GM18505 (cell line): ENCODE measurements at regions not wholly inside any gene's neighbourhood (a gene's known extent, or its start where the extent isn't known, plus 50 kb on each side); places are given as distances from the start of the nearest gene placed in this dataset.
A peak's percentile ranks its signal among the peaks of the same experiment; 100 is the strongest.
"Not testable (repeated sequence)": the region's sequence is repeated elsewhere in the genome, so short reads cannot be mapped to it uniquely, and the experiment has no call there.

Experiments
- ATAC-seq: cut with Tn5 transposase; IDR thresholded peaks from one replicate; pipeline ENCODE4 v1.9.1; 2021; ENCODE audit not compliant: unreplicated experiment
- POLR2A ChIP-seq: IDR thresholded peaks from 4 replicates; pipeline ENCODE4 v1.6.1; 2011; ENCODE audit warnings: borderline replicate concordance; ENCODE audit not compliant: insufficient read depth, insufficient read length; ENCODE audit errors: extremely low read depth

DNA sequence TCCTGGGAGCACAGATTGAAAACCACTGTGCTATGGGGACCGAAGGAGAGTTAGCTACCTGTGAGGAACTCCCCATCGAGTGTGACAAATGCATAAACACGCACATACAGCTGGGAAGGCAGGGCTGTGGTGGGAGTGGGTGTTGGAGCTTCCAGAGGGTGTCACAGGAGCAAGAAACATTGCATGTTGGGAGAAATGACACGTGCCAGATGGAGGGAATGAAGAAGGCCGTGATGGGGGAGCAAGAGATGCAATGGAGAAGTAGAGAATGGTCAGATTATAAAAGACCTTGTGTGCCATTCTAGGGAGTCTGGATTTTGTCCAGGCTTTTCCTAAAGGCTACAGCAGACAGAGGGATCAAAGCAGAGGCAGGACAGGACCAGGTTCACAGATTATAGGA lies 91.1 kb upstream of the NDUFV2 start:
- ATAC-seq = no peak
- no peak for TF ChIP-seq POLR2A

DNA sequence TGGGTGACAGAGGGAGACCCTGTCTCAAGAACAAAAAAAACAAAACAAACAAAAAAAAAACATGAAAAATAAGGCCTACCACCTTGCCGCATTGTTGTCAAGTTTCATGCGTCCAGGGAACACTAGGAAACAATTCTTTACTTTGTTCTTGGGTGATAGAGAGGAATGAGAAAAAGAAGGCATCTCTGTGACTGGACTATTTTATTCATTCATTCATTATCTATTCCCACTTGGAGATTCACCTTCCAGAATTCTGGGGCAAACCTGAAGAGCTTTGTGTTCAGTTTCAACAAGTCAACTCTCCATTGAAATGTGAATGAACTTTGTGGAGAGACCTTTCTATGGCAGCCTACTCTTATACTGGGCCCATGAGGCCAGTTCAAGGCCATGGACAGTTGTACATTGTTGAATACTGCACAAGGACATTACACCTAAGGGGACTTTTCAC lies 88.5 kb upstream of the NDUFV2 start:
- no peak for TF ChIP-seq POLR2A
- no peak for ATAC-seq

DNA sequence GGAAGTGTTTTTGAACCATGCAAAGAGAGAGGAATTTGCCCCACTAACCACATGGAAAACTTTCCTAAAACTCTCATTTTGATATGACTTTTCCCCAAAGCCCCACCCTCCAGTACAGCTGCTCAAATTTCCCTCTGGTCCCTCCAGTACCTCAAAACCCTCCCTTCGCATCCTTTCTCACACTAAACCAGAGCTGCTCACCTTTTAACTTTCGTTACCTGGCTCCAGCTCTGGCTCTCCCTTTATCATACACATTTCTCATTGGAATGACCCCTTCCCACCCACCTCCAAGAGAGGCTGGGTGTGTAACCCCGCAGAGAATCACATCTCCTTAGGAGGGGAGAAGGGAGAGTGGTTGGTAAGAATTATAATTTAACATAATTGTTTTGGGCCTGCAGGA lies 86.8 kb upstream of the NDUFV2 start:
- no peak for TF ChIP-seq POLR2A
- ATAC-seq = no peak

DNA sequence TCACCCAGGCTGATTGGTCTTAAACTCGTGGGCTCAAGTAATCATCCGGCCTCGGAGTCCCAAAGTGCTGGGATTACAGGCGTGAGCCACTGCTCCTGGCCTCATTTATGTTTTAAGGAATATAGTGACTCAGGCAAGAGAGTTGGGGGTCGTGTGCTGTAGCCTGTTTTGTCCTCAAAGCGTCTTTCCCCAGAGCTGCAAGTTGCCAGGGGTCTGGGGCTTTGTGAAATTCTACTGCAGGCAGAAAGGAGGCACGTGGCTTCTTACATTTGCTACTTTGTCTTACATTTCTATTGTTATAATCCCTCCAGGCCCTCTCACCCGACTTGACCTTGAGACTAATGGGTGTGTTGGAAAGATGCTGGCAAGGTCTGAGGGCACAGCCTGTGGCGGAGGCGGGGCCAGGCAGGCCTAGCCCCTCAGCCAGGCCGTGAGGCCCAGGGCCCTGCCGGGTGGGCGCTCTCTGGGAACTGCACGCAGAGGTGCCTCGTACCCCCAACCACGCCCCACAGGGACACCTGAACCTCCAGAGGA lies 85.8 kb upstream of the NDUFV2 start:
- no peak for TF ChIP-seq POLR2A
- ATAC-seq = no peak

DNA sequence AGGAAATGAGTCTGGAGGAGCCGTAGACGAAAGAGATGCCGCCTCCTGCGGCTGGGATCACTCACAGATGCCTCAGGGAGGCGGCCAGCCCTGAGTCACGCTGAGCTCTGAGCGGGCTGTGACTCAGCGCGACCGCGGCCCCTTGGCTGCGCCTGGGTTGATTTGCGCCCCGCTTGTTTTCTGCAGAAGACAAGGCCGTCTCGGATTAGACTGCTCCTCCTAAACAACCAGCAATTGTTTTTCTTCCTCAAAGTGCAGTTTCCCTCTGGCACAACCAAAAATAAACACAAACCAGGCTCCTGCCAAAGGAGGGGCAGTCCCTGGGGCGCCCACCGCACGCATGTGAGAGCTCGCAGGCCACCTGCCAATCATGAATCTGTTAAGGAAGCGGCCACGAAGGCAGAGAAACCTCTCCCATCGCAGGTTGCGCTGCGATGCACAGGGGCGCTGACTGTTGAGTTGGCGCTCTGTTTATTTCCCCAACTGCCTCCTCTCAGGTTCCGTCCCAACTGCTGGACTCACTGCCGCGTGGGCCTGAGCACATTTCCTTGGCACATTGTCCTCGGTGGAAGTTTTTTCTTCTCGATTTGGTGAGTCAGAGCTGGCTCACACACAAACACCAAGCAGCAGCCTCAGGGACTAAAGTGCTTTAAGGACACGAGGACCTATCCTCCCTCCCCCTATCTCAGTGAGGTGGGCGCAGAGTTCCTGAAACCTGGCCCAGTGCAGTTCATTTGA lies 85.2 kb upstream of the NDUFV2 start:
- ATAC-seq = peak; percentile 92
- no peak for TF ChIP-seq POLR2A

DNA sequence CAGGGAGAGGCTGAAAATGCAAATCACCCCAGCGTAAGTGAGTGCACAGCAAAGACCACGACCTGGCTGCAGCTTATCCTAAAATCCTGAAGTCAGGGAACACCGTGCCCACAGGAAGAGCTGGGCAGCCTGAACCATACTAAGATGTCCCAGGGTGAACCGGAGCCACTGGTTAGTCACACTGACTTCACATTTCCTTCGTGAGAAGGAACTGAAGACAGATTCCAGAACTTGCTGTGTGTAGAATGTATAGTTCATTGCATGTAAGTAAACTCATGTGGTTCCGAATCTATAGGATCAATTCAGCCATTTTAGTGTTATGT lies 84.6 kb upstream of the NDUFV2 start:
- no peak for ATAC-seq
- TF ChIP-seq POLR2A = no peak

DNA sequence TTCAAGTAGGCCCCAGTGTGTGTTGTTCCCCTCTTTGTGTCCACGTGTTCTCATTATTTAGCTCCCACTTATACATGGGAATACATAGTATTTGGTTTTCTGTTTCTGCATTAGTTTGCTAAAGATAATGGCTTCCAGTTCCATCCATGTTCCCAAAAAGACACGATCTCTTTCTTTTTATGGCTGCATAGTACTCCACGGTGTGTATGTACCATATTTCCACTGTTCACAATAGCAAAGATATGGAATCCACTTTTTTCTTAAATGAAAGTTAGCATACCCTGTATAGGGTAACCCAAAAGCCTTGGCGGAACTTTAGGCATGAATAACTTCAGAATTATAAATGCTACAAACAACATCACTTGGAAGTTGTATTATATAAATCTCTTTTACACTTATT lies 83.4 kb upstream of the NDUFV2 start:
- no peak for TF ChIP-seq POLR2A
- no peak for ATAC-seq

DNA sequence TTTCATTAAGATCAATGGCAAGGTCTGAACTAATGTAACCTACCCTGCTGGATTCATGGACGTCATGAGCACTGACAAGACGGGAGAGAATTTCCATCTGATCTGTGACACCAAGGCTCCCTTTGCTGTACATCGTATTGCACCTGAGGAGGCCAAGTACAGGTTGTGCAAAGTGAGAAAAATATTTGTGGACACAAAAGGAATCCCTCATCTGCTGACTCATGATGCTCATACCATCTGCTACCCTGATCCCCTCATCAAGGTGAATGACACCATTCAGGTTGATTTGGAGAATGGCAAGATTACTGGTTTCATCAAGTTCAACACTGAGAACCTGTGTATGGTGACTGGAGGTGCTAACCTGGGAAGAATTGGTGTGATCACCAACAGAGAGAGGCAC lies 82.3 kb upstream of the NDUFV2 start:
- TF ChIP-seq POLR2A = no peak
- no peak for ATAC-seq

DNA sequence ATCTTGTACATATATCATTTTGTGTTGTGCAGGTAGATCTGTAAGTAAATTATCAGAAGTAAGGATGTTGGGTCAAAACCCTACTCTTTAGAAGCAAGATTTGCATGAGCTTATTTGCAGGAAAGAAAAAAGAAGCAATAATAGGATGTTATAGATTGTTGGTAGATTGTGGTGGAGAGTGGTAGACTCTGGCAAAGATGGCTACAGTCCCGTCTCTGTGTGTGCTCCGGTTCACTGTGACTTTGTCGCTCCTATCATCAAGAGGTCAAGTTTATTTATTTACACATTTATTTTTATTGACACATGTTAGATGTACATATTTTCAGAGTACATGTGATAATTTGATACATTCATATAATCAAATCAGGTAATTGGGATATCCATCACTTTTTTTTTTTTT lies 81.0 kb upstream of the NDUFV2 start:
- no peak for TF ChIP-seq POLR2A
- no peak for ATAC-seq

DNA sequence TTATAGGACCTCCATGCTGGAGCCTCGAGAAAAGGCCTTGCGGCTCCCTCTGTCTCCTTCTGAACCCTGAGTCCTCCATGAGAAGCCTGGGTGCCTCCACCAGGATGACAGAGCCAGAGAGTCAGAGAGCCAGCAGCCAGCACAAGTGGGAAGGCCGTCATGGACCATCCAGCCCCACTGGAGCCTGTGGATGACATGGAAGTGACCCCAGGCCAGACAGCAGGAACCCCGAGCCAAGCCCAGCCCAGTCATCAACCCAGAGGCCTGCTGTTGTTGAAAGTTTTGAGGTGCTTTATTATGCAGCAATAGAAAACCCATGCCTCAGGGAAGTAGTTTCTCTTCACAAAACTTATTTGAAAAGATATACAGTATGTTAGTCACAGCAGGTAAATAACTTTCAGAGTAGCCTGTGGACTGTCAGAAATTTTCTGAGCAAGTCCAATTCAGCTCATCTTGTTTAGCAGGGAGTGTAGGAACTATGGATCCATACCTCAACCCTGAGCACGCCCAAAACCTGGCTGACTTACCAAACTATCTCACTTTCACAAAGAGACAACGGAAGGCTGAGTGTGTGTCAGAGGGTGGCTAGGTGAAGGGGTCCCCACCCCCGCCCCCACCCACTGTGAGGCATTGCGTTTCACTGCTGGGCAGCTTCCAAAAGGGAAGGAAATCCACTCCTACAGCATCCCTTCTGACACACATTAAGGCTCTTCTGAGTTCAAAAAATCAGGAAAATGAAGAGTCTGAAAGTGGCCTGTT lies 79.9 kb upstream of the NDUFV2 start:
- TF ChIP-seq POLR2A = no peak
- no peak for ATAC-seq

DNA sequence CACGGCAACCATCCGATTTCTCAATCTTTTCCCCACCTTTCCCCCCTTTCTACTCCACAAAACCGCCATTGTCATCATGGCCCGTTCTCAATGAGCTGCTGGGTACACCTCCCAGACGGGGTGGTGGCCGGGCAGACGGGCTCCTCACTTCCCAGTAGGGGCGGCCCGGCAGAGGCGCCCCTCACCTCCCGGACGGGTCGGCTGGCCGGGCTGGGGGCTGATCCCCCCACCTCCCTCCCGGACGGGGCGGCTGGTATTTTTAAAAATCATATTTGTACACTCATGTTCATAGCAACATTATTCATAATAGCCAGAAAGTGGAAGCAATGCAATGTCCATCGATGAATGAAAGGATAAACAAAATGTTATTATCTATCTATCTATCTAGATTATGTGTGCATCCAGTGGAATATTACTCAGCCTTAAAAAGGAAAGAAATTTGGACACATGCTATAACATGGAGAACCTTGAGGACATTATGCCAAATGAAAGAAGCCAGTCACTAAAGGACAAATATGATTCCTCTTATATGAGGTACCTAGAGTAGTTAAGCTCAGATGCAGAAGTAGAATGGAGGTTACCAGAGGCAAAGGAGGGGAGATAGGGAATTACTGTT lies 78.4 kb upstream of the NDUFV2 start:
- ATAC-seq = not testable (repeated sequence)

DNA sequence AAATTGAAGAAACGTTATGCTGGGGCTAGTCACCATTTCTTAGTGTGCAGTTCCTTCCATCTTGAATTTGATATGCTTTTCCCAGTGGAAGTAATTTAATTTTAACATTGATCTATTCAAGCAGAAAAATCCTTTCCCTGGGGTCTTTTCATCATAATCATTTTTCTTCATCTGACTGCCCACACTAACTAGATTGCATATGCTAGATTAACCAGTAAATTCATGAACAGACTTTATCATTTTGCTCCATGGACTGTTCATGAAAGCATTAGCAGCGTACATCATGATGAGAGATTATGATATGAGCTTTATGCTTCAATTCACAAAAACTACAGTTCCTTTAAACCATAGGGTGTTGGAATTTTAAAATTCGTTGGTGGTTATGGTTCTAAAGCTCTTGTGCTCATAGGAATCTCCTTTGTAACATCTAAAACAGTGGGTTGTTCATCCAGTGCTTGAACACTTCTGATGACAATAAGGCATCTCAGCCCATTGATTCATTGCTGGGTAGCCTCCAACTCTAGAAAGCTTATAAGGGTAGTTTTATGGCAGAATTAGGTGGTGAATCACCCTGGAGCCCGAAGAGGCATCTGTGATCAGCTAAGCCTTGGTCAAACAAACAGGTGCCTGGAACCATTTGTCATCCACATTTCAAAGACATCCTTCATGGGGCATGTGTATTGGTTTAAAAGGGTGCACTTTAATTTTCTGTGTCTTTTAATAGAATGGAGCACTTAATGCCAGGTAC lies 77.2 kb upstream of the NDUFV2 start:
- no peak for TF ChIP-seq POLR2A

DNA sequence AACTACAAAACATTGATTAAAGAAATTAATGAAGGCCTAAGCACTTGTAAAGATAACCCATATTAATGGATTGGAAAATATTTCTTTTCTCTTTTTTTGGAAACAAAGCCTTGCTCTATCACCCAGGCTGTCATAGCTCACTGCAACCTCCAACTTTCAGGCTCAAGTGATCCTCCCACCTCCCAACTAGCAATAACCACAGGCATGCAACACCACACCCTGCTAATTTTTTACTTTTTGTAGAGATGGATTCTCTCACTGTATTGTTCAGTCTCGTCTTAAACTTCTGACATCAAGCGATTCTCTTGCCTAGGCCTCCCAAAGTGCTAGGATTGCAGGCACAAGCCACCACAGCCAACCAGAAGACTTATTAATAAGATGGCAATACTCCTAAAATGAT lies 73.4 kb upstream of the NDUFV2 start:
- ATAC-seq = no peak

More for the DNA sequence above, 77.2 kb upstream of the NDUFV2 start:
- ATAC-seq = no peak

More for the DNA sequence above, 73.4 kb upstream of the NDUFV2 start:
- TF ChIP-seq POLR2A = no peak
